Loucy (cell line): ENCODE measurements at regions not wholly inside any gene's neighbourhood (a gene's known extent, or its start where the extent isn't known, plus 50 kb on each side); places are given as distances from the start of the nearest gene placed in this dataset.
"Not testable (repeated sequence)": the region's sequence is repeated elsewhere in the genome, so short reads cannot be mapped to it uniquely, and the experiment has no call there.

ENCODE experiments used
- EZH2phosphoT487 ChIP-seq: fragments of 200-600 bp; IDR thresholded peaks from 2 replicates; pipeline ENCODE4 v1.6.1; 2018; ENCODE audit warnings: antibody characterized with exemption, mild to moderate bottlenecking, moderate library complexity, borderline replicate concordance
- TF ChIP-seq, protein P1 (sequence below): fragments of 200-600 bp; sonication (generic); conservative IDR thresholded peaks from 2 replicates; pipeline ENCODE4 v1.5.1; 2014; ENCODE audit warnings: mild to moderate bottlenecking, antibody characterized with exemption, low read length

DNA sequence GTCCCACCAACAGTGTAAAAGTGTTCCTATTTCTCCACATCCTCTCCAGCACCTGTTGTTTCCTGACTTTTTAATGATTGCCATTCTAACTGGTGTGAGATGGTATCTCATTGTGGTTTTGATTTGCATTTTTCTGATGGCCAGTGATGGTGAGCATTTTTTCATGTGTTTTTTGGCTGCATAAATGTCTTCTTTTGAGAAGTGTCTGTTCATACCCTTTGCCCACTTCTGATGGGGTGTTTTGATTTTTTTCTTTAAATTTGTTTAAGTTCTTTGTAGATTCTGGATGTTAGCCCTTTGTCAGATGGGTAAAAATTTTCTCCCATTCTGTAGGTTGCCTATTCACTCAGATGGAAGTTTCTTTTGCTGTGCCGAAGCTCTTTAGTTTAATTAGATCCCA lies 183.9 kb downstream of the MSN start:
- not testable (repeated sequence) for TF ChIP-seq EZH2phosphoT487
- TF ChIP-seq, protein P1, sequence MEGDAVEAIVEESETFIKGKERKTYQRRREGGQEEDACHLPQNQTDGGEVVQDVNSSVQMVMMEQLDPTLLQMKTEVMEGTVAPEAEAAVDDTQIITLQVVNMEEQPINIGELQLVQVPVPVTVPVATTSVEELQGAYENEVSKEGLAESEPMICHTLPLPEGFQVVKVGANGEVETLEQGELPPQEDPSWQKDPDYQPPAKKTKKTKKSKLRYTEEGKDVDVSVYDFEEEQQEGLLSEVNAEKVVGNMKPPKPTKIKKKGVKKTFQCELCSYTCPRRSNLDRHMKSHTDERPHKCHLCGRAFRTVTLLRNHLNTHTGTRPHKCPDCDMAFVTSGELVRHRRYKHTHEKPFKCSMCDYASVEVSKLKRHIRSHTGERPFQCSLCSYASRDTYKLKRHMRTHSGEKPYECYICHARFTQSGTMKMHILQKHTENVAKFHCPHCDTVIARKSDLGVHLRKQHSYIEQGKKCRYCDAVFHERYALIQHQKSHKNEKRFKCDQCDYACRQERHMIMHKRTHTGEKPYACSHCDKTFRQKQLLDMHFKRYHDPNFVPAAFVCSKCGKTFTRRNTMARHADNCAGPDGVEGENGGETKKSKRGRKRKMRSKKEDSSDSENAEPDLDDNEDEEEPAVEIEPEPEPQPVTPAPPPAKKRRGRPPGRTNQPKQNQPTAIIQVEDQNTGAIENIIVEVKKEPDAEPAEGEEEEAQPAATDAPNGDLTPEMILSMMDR, result not testable (repeated sequence)
